Endothelial cell of umbilical vein (primary cell): ENCODE measurements at regions not wholly inside any gene's neighbourhood (a gene's known extent, or its start where the extent isn't known, plus 50 kb on each side); places are given as distances from the start of the nearest gene placed in this dataset.

Experiments used
- BruUV-seq: library from RNA; stranded (reverse); fragments of 400-500 nt; replicated peaks from 2 replicates; lab custom pipeline; 2021; lab: Mats Ljungman, UMichigan
- CTCF ChIA-PET: fragments of 300-600, 350-600 bp; sonication (Branson Sonifier 250); formaldehyde crosslinking; loops from one replicate; lab custom pipeline; 2021; ENCODE audit warnings: antibody characterized with exemption, inconsistent platforms; lab: Charles Lee
- POLR2A ChIA-PET: fragments of 300-600, 350-600 bp; sonication (Branson Sonifier 250); formaldehyde crosslinking; loops from one replicate; lab custom pipeline; 2021; ENCODE audit warnings: antibody characterized with exemption, inconsistent platforms; lab: Charles Lee
- DNase-seq: peaks from one replicate; pipeline ENCODE4 v3.0.0-alpha.2; 2011; ENCODE audit warnings: low read depth, low spot score
- FAIRE-seq: peaks from 2 replicates; lab custom pipeline; 2011; peaks lifted over from hg19 to GRCh38; lab: Jason Lieb, UNC
- H2AFZ ChIP-seq: 2 replicates; pipeline ENCODE4 v1.6.0; 2012; ENCODE audit warnings: low read depth, low read length, control low read depth, inconsistent platforms
- H3K27ac ChIP-seq: 2 replicates; pipeline ENCODE4 v1.5.1; 2011; ENCODE audit warnings: low read depth, mild to moderate bottlenecking, control low read depth, low read length, moderate library complexity; ENCODE audit not compliant: insufficient read depth
- H3K27me3 ChIP-seq, 2 experiments: 2 replicates each; pipeline versions ENCODE4 v1.6.0 to v1.6.1; 2011; ENCODE audit warnings: low read length in 2 of 2, mixed read lengths in 1 of 2; ENCODE audit not compliant: control insufficient read depth in 2 of 2, insufficient read depth in 2 of 2
- H3K36me3 ChIP-seq, 2 experiments: 2 replicates in 1 of 2; 3 replicates in 1 of 2; pipeline ENCODE4 v1.5.1; 2011; ENCODE audit warnings: low read length in 2 of 2, mild to moderate bottlenecking in 1 of 2, moderate library complexity in 1 of 2; ENCODE audit not compliant: control insufficient read depth in 2 of 2, insufficient read depth in 2 of 2; ENCODE audit errors: extremely low read depth in 1 of 2
- H3K4me1 ChIP-seq: 3 replicates; pipeline ENCODE4 v1.5.1; 2011; ENCODE audit warnings: mild to moderate bottlenecking, low read length; ENCODE audit not compliant: control insufficient read depth, insufficient read depth; ENCODE audit errors: extremely low read depth
- H3K4me2 ChIP-seq: 2 replicates; pipeline ENCODE4 v1.6.1; 2011; ENCODE audit warnings: low read length, control low read depth, mixed read lengths; ENCODE audit not compliant: insufficient read depth
- H3K4me3 ChIP-seq, 3 experiments: fragments of 200-600 bp in 1 of 3; sonication (generic), shearing (Covaris generic) in 1 of 3; replicated peaks in 1 of 3; 2 replicates each; pipeline ENCODE4 v1.5.1; 2011 to 2016; ENCODE audit warnings: control low read depth in 3 of 3, low read length in 3 of 3, mild to moderate bottlenecking in 2 of 3, inconsistent platforms in 1 of 3, low read depth in 1 of 3, moderate library complexity in 1 of 3; ENCODE audit not compliant: insufficient read depth in 1 of 3
- H3K79me2 ChIP-seq: 2 replicates; pipeline ENCODE4 v1.6.0; 2012; ENCODE audit warnings: low read length, inconsistent platforms; ENCODE audit not compliant: control insufficient read depth, insufficient read depth
- H3K9ac ChIP-seq: replicated peaks from 2 replicates; pipeline ENCODE3; 2011; ENCODE audit warnings: low read length, control low read depth; ENCODE audit not compliant: insufficient read depth; ENCODE audit errors: extremely low read depth
- H3K9me1 ChIP-seq: replicated peaks from 3 replicates; pipeline ENCODE4 v1.6.0; 2011; ENCODE audit warnings: mild to moderate bottlenecking, low read length; ENCODE audit not compliant: control insufficient read depth, insufficient read depth; ENCODE audit errors: extremely low read depth
- H3K9me3 ChIP-seq: replicated peaks from 2 replicates; pipeline ENCODE4 v1.5.1; 2012; ENCODE audit warnings: low read length, inconsistent platforms; ENCODE audit not compliant: control insufficient read depth, insufficient read depth
- H4K20me1 ChIP-seq: replicated peaks from 2 replicates; pipeline ENCODE3; 2011; ENCODE audit warnings: mild to moderate bottlenecking, low read length; ENCODE audit not compliant: control insufficient read depth, insufficient read depth; ENCODE audit errors: extremely low read depth
- CTCF ChIP-seq, 2 donors: IDR thresholded peaks; 1 replicate in 1 of 2; 2 replicates in 1 of 2; pipeline ENCODE4 v1.5.1; 2011; ENCODE audit warnings: low read length in 2 of 2, mild to moderate bottlenecking in 2 of 2, moderate library complexity in 2 of 2, control low read depth in 1 of 2, inconsistent platforms in 1 of 2, low read depth in 1 of 2; ENCODE audit not compliant: insufficient read depth in 1 of 2; ENCODE audit errors: extremely low read depth in 1 of 2
- EZH2 ChIP-seq: IDR thresholded peaks from 2 replicates; pipeline ENCODE4 v1.6.1; 2012; ENCODE audit warnings: borderline replicate concordance, low read depth, mild to moderate bottlenecking, moderate library complexity, low read length, inconsistent platforms; ENCODE audit not compliant: severe bottlenecking
- FOS ChIP-seq: IDR thresholded peaks from 2 replicates; pipeline ENCODE4 v1.6.1; 2011; ENCODE audit warnings: mild to moderate bottlenecking, low read length, moderate library complexity, borderline replicate concordance; ENCODE audit not compliant: insufficient read depth
- GATA2 ChIP-seq: IDR thresholded peaks from 2 replicates; pipeline ENCODE4 v1.7.0; 2011; ENCODE audit warnings: low read depth, mild to moderate bottlenecking, moderate library complexity, mixed read lengths, low read length; ENCODE audit not compliant: insufficient read length, insufficient read depth
- JUN ChIP-seq: IDR thresholded peaks from 2 replicates; pipeline ENCODE4 v1.6.1; 2011; ENCODE audit warnings: borderline replicate concordance, low read depth; ENCODE audit not compliant: insufficient read length, insufficient read depth
- MAX ChIP-seq: IDR thresholded peaks from 2 replicates; pipeline ENCODE4 v1.6.1; 2011; ENCODE audit not compliant: insufficient read depth, insufficient read length
- MYC ChIP-seq: IDR thresholded peaks from one replicate; pipeline ENCODE4 v1.6.1; 2011; ENCODE audit warnings: mild to moderate bottlenecking, low read depth, low read length
- POLR2A ChIP-seq: IDR thresholded peaks from 2 replicates; pipeline ENCODE4 v1.6.1; 2012; ENCODE audit warnings: low read depth, mild to moderate bottlenecking, control low read depth, low read length
- POLR2AphosphoS5 ChIP-seq: IDR thresholded peaks from 2 replicates; pipeline ENCODE4 v1.6.1; 2012; ENCODE audit warnings: low read depth, mild to moderate bottlenecking, control low read depth, low read length, moderate library complexity; ENCODE audit not compliant: insufficient read depth
- dilution Hi-C: fragments of 300-500 bp; cut with MboI; formaldehyde crosslinking; loops from one replicate; pipeline ENCODE4 v1.15.0; 2019; ENCODE audit warnings: low sequenced_read_pairs; ENCODE audit not compliant: extremely low pct_ligation_motif_present
- intact Hi-C: fragments of 100-400 bp; cut with micrococcal nuclease; formaldehyde crosslinking; loops from one replicate; pipeline ENCODE4 v1.10.0; 2022

GRCh38 chr17:59512844-59513385 lies 52.5 kb upstream of the DHX40 start:
- intact Hi-C loops, result no loop called here
- no peak overlapping the region for H3K4me2 ChIP-seq
- H2AFZ ChIP-seq, result no peak overlapping the region
- no peak overlapping the region for H3K9ac ChIP-seq
- H4K20me1 ChIP-seq, result no peaks in the 10 kb centered on the region
- no peak overlapping the region for H3K4me3 ChIP-seq
- no peaks in the 10 kb centered on the region for H3K79me2 ChIP-seq
- no TSS peak for BruUV-seq
- H3K9me3 ChIP-seq, result no peaks in the 10 kb centered on the region
- H3K36me3 ChIP-seq, result no peaks in the 10 kb centered on the region
- ChIA-PET CTCF (interaction anchor here (1.8 to 3.7 kb wide), 2 partner anchors 9 to 10 kb away, joined by 7 to 20 read pairs; no protein-coding TSS in a partner anchor), POLR2A (interaction anchor here (0.5 kb wide), 1 partner anchor 189 kb away, joined by 3 read pairs; no protein-coding TSS in a partner anchor)
- no peaks in the 10 kb centered on the region for H3K4me1 ChIP-seq
- DNase-seq (no peak), FAIRE-seq (no peak)
- dilution Hi-C loops, result no loop called here
- TF ChIP-seq MYC (no peak), GATA2 (no peak), EZH2 (no peak), MAX (no peak), CTCF (IDR thresholded peaks at IDR 0.05; ENCODE audit: extremely low read depth in 1 of 2, insufficient read depth in 1 of 2, low read depth in 1 of 2, low read length in 2 of 2) (no peak), FOS (no peak), POLR2A (no peak), POLR2AphosphoS5 (no peak), JUN (no peak)
- no peaks in the 10 kb centered on the region for H3K9me1 ChIP-seq
- H3K27ac ChIP-seq, result no peak overlapping the region
- no peaks in the 10 kb centered on the region for H3K27me3 ChIP-seq
